Fibroblast of pulmonary artery (primary cell): ENCODE measurements at regions not wholly inside any gene's neighbourhood (a gene's known extent, or its start where the extent isn't known, plus 50 kb on each side); places are given as distances from the start of the nearest gene placed in this dataset.

ENCODE experiments used
- DNase-seq: peaks from one replicate; pipeline ENCODE4 v3.0.0-alpha.2; 2010; ENCODE audit warnings: low read depth
- H3K4me3 ChIP-seq: replicated peaks from 2 replicates; pipeline ENCODE4 v1.5.1; 2011; ENCODE audit warnings: low read depth, mild to moderate bottlenecking, control low read depth, low read length, moderate library complexity
- TF ChIP-seq, protein P1 (sequence below): IDR thresholded peaks from 2 replicates; pipeline ENCODE4 v1.5.1; 2011; ENCODE audit warnings: mild to moderate bottlenecking, control low read depth, low read length, inconsistent platforms; ENCODE audit errors: missing control alignments

DNA sequence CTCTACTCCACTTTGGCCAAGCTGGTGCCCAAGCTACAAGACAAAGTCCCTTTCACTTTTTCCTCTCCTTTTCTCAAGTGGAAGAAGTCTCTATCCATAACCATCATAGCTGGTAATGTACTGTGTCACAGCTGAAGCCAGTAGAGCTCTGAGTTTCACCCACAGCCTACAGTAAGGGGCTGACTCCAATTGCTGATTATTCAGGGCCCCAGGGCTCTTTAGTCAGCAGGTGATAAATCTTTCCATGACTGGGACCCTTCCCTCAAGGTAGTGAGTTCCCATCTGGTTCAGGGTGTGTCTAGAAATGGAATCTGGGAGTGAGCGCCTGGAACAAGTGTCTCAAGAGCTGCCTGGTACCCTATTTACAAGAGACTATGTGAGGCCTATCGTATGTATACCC, 436.0 kb upstream of the CA10 start:
- H3K4me3 ChIP-seq: no peak overlapping the region
- TF ChIP-seq, protein P1, sequence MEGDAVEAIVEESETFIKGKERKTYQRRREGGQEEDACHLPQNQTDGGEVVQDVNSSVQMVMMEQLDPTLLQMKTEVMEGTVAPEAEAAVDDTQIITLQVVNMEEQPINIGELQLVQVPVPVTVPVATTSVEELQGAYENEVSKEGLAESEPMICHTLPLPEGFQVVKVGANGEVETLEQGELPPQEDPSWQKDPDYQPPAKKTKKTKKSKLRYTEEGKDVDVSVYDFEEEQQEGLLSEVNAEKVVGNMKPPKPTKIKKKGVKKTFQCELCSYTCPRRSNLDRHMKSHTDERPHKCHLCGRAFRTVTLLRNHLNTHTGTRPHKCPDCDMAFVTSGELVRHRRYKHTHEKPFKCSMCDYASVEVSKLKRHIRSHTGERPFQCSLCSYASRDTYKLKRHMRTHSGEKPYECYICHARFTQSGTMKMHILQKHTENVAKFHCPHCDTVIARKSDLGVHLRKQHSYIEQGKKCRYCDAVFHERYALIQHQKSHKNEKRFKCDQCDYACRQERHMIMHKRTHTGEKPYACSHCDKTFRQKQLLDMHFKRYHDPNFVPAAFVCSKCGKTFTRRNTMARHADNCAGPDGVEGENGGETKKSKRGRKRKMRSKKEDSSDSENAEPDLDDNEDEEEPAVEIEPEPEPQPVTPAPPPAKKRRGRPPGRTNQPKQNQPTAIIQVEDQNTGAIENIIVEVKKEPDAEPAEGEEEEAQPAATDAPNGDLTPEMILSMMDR: no peak
- DNase-seq: no peak

DNA sequence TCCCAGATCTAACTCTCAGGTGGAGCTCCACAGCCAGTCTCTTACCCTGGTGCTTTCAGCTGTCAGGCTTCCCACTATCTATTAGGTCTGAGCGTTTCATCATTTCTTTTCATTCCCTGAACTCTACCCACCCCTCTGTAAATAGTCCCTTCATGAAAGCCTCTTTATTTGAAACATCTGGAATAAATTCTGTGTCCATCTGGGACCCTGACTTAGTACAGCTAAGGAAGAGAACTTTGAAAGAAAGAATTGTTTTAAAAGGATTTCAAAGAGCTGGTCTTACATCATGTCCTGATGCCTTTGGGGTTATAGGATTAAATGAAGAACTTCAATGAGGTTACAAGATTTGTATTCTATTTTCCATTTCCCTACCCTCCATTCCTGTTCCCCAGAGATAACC, 388.5 kb upstream of the CA10 start:
- no peak for DNase-seq
- TF ChIP-seq, protein P1: no peak
- H3K4me3 ChIP-seq: no peak overlapping the region

DNA sequence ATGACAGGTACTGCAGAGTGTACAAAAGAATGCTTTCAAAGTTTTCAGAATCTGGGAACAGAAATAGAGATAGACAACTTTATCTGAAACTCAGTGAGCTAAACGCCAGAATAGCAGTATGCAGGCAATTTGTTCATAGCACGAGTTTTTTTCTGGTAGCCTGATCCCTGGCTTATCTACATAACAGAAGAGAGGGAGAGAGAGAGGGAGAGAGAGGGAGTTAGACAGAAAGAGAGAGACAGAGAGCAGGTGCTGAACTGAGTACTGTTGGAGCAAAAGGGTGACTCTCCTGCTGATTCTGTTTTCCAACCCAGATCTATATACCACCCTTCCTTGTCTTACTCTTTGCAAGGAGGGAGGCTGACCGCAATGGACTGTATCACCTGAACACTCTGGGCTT, 388.0 kb upstream of the CA10 start:
- DNase-seq: no peak
- TF ChIP-seq, protein P1: no peak
- H3K4me3 ChIP-seq: no peak overlapping the region

DNA sequence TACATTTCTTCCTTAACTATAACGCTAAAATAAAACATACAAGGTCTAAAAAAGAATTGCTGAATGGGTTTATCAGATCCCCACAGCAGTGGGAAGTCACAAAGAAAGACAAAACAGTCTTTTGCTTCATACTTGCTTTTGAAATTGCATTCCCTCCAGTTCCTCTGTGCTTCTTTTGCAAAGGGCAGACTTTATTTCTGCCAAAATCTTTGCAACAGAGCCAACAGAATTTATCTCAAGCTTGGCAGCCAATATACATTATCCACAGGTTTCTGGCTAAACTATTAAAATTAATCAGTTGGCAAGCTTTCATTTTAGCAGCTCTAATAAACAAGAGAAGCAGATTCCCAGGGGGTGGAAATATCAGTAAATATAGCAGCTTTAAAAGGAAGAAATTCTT, 378.9 kb upstream of the CA10 start:
- no peak for DNase-seq
- no peak overlapping the region for H3K4me3 ChIP-seq
- TF ChIP-seq, protein P1: no peak

DNA sequence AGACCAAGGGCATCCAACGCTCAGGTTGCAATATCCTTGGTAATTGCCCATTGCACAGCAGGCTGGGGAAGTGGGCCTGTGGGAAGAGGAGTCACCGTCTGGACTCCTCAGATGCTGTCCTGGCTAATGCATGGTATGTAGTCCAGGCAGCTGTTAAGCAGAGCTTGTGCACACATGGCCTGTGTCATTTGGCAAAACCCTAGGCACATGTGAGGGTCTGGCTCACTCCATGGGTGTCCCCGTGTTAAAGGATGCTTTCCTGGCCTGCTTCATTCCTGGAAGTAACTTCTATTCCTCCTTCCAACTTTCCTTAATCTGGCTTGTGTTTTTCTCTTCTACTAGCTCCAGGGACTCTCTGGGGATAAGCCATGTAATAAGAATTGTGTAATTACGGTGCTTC, 378.0 kb upstream of the CA10 start:
- TF ChIP-seq, protein P1: no peak
- no peak for DNase-seq
- no peak overlapping the region for H3K4me3 ChIP-seq

DNA sequence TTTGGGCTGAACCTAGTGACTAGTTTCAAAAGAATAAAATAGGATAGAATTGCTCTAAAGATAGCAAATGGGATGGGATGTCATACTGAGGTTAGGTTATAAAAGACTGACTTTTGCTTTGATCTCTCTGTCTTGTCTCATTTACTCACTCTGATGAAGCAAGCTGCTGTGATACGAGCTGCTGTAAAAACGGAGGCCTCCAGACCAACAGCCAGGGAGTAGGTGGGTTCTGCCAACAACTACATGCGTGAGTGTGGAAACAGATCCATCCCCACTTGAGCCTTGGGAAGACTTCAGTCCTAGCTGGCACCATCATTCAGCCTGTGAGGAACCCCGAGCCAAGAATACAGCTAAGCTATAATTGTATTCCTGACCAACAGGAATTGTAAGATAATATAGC, 373.9 kb upstream of the CA10 start:
- TF ChIP-seq, protein P1: no peak

DNA sequence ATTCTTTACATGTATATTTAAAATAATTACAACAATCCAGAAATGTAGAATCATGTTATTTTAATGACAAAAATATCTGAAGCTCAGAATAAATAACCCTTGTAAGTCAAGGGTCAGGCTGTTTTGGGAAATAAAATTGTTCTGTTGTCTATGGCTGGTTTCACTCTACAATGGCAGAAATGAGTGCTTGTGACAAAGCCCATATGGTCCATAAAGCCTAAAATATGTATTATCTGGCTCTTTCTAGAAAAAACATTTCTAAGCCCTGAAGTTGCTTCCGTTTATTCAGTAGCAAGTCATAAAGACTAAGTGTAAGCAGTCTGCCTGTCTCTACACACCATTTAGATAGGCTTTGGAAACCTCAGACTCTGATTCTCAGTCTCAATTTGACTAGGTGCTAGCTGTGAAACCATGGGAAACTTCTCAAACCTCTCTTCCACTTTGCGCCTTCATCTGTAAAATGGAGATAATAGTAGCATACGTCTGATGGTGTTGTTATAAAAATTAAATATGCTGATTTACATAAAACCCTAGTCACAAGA, 365.7 kb upstream of the CA10 start:
- no peak for DNase-seq
- H3K4me3 ChIP-seq: no peak overlapping the region
- TF ChIP-seq, protein P1: no peak

More for the DNA sequence above, 373.9 kb upstream of the CA10 start:
- no peak for DNase-seq
- no peak overlapping the region for H3K4me3 ChIP-seq
